AG10803 (cell line): ENCODE measurements at regions not wholly inside any gene's neighbourhood (a gene's known extent, or its start where the extent isn't known, plus 50 kb on each side); places are given as distances from the start of the nearest gene placed in this dataset.
"Not testable (repeated sequence)": the region's sequence is repeated elsewhere in the genome, so short reads cannot be mapped to it uniquely, and the experiment has no call there.

Source experiments
- DNase-seq: peaks from one replicate; pipeline ENCODE4 v3.0.0; 2010; ENCODE audit warnings: low read depth
- H3K4me3 ChIP-seq: 2 replicates; pipeline ENCODE4 v1.5.1; 2011; ENCODE audit warnings: mild to moderate bottlenecking, low read length, control low read depth
- CTCF ChIP-seq: conservative IDR thresholded peaks from 2 replicates; pipeline ENCODE4 v1.5.1; 2011; ENCODE audit warnings: mild to moderate bottlenecking, low read length, control low read depth, inconsistent platforms

- TF ChIP-seq CTCF: no peak
- DNase-seq: no peak
- no peak overlapping the region for H3K4me3 ChIP-seq
Measured at GRCh38 chr11:42777776-42778175, 534.0 kb upstream of the API5 start.

GRCh38 chr11:42778193-42778592, 533.6 kb upstream of the API5 start:
- DNase-seq: no peak
- TF ChIP-seq CTCF: no peak
- H3K4me3 ChIP-seq: no peak overlapping the region

- no peak for DNase-seq
- no peak overlapping the region for H3K4me3 ChIP-seq
- TF ChIP-seq CTCF: no peak
Measured at GRCh38 chr11:42779555-42779954, 532.2 kb upstream of the API5 start.

- DNase-seq: no peak
- no peak for TF ChIP-seq CTCF
- H3K4me3 ChIP-seq: no peak overlapping the region
Measured at GRCh38 chr11:42786981-42787380, 524.8 kb upstream of the API5 start.

GRCh38 chr11:42795483-42795882, 516.3 kb upstream of the API5 start:
- DNase-seq, H3K4me3 ChIP-seq: not testable (repeated sequence)

GRCh38 chr11:42800041-42800440, 511.8 kb upstream of the API5 start:
- DNase-seq: no peak
- no peak for TF ChIP-seq CTCF
- no peak overlapping the region for H3K4me3 ChIP-seq

GRCh38 chr11:42802201-42802899, 509.4 kb upstream of the API5 start:
- no peak overlapping the region for H3K4me3 ChIP-seq
- no peak for TF ChIP-seq CTCF

GRCh38 chr11:42806191-42806590, 505.6 kb upstream of the API5 start:
- no peak for TF ChIP-seq CTCF
- H3K4me3 ChIP-seq: no peak overlapping the region

More at GRCh38 chr11:42802201-42802899, 509.4 kb upstream of the API5 start:
- no peak for DNase-seq

More at GRCh38 chr11:42806191-42806590, 505.6 kb upstream of the API5 start:
- no peak for DNase-seq
